ENCODE measurements at regions not wholly inside any gene's neighbourhood (a gene's known extent, or its start where the extent isn't known, plus 50 kb on each side); places are given as distances from the start of the nearest gene placed in this dataset.
A peak's percentile ranks its signal among the peaks of the same experiment; 100 is the strongest.
"Not testable (repeated sequence)": the region's sequence is repeated elsewhere in the genome, so short reads cannot be mapped to it uniquely, and the experiment has no call there.

DNA sequence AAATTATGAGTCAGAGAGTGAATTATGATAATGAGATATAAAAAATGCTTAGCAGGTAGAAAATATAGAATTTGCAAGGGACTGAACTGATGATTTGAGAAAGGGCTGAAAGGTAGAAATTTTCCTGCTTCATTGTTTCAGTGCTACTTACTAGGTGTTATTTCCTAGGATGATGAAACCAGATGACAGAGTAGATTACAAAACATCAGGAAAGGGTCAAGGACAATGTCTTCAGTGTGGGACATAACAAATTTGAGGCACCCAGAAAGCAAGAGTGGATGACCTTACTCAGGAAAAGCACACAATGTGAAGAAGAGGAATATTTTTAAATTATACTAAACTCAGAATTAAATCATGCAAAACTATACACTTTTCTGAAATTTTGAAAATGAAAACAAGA, 102.1 kb downstream of the SHCBP1 start:
- Mint-ChIP-seq H3K4me1 (ENCODE audit: low read depth) (no peaks in the 10 kb centered on the region), H3K27me3 (ENCODE audit: low read depth) (no peaks in the 10 kb centered on the region), H3K36me3 (ENCODE audit: low read depth) (no peaks in the 10 kb centered on the region), H3K4me3 (ENCODE audit: low read depth) (no peak overlapping the region), H3K9me3 (no peaks in the 10 kb centered on the region), H3K27ac (no peak overlapping the region)
- DNase-seq (ENCODE audit: low spot score), result no peak
- intact Hi-C loops (cut with micrococcal nuclease), result no loop called here

DNA sequence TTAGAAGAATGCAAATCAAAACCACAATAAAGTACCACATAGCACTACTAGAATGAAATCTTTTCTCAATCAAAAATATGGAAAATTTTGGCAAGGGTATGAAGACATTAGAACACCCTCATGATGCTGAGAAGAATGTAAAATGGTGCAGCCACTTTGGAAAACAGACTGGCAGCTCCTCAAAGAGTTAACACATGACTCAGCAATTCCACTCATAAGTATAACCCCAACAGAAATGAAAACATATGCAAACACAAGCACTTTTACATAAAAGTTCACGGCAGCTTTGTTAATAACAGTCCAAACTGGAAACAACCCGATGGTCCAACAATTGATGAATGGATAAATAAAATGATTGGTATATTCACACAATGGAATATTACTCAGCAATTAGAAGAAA, 124.5 kb downstream of the SHCBP1 start:
- intact Hi-C loops (cut with micrococcal nuclease), result no loop called here
- no peaks in the 10 kb centered on the region for H3K4me1 Mint-ChIP-seq (ENCODE audit: low read depth)
- peaks cover 14% of the 10 kb centered on the region for H3K9me3 Mint-ChIP-seq

GRCh38 chr16:46482895-46483294, 138.3 kb downstream of the SHCBP1 start:
- Mint-ChIP-seq H3K4me1 (ENCODE audit: low read depth) (no peaks in the 10 kb centered on the region), H3K36me3 (ENCODE audit: low read depth) (no peaks in the 10 kb centered on the region), H3K4me3 (ENCODE audit: low read depth) (no peak overlapping the region), H3K27me3 (ENCODE audit: low read depth) (no peaks in the 10 kb centered on the region), H3K9me3 (peaks cover 78% of the 10 kb centered on the region), H3K27ac (no peak overlapping the region)
- DNase-seq (ENCODE audit: low spot score), result no peak
- intact Hi-C loops (cut with micrococcal nuclease), result no loop called here

More for the DNA sequence above, 124.5 kb downstream of the SHCBP1 start:
- no peaks in the 10 kb centered on the region for H3K27me3 Mint-ChIP-seq (ENCODE audit: low read depth)
- H3K4me3 Mint-ChIP-seq (ENCODE audit: low read depth), result no peak overlapping the region
- no peak for DNase-seq (ENCODE audit: low spot score)
- H3K27ac Mint-ChIP-seq, result no peak overlapping the region
- no peaks in the 10 kb centered on the region for H3K36me3 Mint-ChIP-seq (ENCODE audit: low read depth)

DNA sequence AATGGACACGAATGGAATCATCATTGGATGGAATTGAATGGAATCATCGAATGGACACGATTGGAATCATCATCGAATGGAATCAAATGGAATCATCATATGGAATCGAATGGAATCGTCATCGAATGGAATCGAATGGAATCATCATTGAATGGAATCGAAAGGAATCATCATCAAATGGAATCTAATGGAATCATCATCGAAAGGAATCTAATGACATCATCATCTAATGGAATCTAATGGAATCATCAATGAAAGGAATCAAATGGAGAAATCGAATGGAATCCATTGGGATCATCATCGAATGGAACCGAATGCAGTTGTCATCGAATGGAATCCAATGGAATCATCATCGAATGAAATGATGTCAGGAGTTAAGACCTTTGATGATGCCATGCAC, 154.9 kb downstream of the SHCBP1 start:
- Mint-ChIP-seq H3K36me3 (ENCODE audit: low read depth) (peaks cover 3% of the 10 kb centered on the region), H3K9me3 (peaks cover 67% of the 10 kb centered on the region)

DNA sequence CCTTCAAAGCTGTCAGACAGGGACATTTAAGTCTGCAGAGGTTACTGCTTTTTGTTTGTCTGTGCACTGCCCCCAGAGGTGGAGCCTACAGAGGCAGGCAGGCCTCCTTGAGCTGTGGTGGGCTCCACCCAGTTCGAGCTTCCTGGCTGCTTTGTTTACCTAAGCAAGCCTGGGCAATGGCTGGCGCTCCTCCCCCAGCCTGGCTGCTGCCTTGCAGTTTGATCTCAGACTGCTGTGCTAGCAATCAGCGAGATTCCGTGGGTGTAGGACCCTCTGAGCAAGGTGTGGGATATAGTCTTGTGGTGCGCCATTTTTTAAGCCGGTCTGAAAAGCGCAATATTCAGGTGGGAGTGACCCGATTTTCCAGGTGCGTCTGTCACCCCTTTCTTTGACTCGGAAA, 166.4 kb downstream of the SHCBP1 start:
- DNase-seq (ENCODE audit: low spot score); intact Hi-C loops (cut with micrococcal nuclease); H3K4me1 Mint-ChIP-seq (ENCODE audit: low read depth); H3K4me3 Mint-ChIP-seq (ENCODE audit: low read depth); H3K27me3 Mint-ChIP-seq (ENCODE audit: low read depth); H3K36me3 Mint-ChIP-seq (ENCODE audit: low read depth); H3K27ac Mint-ChIP-seq: not testable (repeated sequence)
- H3K9me3 Mint-ChIP-seq, result peaks cover 24% of the 10 kb centered on the region

More for the DNA sequence above, 154.9 kb downstream of the SHCBP1 start:
- Mint-ChIP-seq H3K4me3 (ENCODE audit: low read depth) (no peak overlapping the region), H3K4me1 (ENCODE audit: low read depth) (no peaks in the 10 kb centered on the region), H3K27me3 (ENCODE audit: low read depth) (no peaks in the 10 kb centered on the region), H3K27ac (no peak overlapping the region)
- no peak for DNase-seq (ENCODE audit: low spot score)
- intact Hi-C loops (cut with micrococcal nuclease), result no loop called here

- Mint-ChIP-seq H3K27me3 (ENCODE audit: low read depth) (peaks cover 3% of the 10 kb centered on the region), H3K4me3 (ENCODE audit: low read depth) (no peak overlapping the region), H3K4me1 (ENCODE audit: low read depth) (no peaks in the 10 kb centered on the region), H3K36me3 (ENCODE audit: low read depth) (no peaks in the 10 kb centered on the region), H3K27ac (no peak overlapping the region), H3K9me3 (peaks cover 48% of the 10 kb centered on the region)
- intact Hi-C loops (cut with micrococcal nuclease), result no loop called here
- no peak for DNase-seq (ENCODE audit: low spot score)
These were observed 192.8 kb downstream of the SHCBP1 start for GRCh38 chr16:46428108-46429061.

- intact Hi-C loops (cut with micrococcal nuclease), result no loop called here
- no peaks in the 10 kb centered on the region for H3K36me3 Mint-ChIP-seq (ENCODE audit: low read depth)
- H3K9me3 Mint-ChIP-seq, result peaks cover 49% of the 10 kb centered on the region
- H3K4me3 Mint-ChIP-seq (ENCODE audit: low read depth), result no peak overlapping the region
- H3K27ac Mint-ChIP-seq, result no peak overlapping the region
- H3K27me3 Mint-ChIP-seq (ENCODE audit: low read depth), result peaks cover 3% of the 10 kb centered on the region
- no peaks in the 10 kb centered on the region for H3K4me1 Mint-ChIP-seq (ENCODE audit: low read depth)
- DNase-seq (ENCODE audit: low spot score), result no peak
These were observed 193.7 kb downstream of the SHCBP1 start for GRCh38 chr16:46427340-46428107.

DNA sequence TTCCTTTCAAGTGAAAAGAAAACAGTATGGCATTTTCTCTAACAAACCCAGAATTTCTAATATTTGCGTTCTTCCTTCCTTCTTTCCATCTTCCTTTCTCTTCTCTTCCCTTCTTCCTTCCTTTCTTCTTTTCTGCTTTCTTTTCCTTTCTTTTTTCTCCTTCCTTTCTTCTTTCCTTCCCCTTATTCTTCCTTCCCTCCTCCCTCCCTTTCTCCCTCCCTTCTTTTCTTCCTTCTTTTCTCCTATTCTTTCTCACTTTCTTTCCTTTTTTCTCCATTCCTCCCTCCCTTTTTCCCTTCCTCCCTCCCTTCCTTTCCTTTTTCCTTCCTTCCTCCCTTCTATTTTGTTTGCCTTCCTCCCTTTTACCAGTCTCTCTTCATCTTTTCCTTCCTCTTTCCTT, 194.8 kb downstream of the SHCBP1 start:
- Mint-ChIP-seq H3K36me3 (ENCODE audit: low read depth) (no peaks in the 10 kb centered on the region), H3K27me3 (ENCODE audit: low read depth) (peaks cover 3% of the 10 kb centered on the region), H3K4me3 (ENCODE audit: low read depth) (no peak overlapping the region), H3K9me3 (peaks cover 56% of the 10 kb centered on the region), H3K4me1 (ENCODE audit: low read depth) (no peaks in the 10 kb centered on the region), H3K27ac (no peak overlapping the region)
- DNase-seq (ENCODE audit: low spot score), result no peak
- intact Hi-C loops (cut with micrococcal nuclease), result no loop called here

DNA sequence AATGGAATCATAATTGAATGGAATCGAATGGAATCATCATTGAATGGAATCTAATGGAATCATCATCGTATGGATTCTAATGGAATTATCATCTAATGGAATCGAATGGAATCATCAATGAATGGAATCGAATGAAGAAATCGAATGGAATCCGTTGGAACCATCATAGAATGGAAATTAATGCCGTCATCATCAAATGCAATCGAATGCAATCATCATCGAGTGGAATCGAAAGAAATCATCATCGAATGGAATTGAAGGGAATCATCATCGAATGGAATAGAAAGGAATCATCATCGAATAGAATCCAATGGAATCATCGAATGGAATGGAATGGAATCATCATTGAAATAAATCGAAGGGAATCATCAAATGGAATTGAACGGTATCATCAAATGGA, 217.2 kb downstream of the SHCBP1 start:
- no peaks in the 10 kb centered on the region for H3K4me1 Mint-ChIP-seq (ENCODE audit: low read depth)
- H3K36me3 Mint-ChIP-seq (ENCODE audit: low read depth), result peaks cover 4% of the 10 kb centered on the region
- no peak overlapping the region for H3K27ac Mint-ChIP-seq
- intact Hi-C loops (cut with micrococcal nuclease), result no loop called here
- peaks cover 29% of the 10 kb centered on the region for H3K9me3 Mint-ChIP-seq
- no peaks in the 10 kb centered on the region for H3K27me3 Mint-ChIP-seq (ENCODE audit: low read depth)
- no peak overlapping the region for H3K4me3 Mint-ChIP-seq (ENCODE audit: low read depth)
- no peak for DNase-seq (ENCODE audit: low spot score)

DNA sequence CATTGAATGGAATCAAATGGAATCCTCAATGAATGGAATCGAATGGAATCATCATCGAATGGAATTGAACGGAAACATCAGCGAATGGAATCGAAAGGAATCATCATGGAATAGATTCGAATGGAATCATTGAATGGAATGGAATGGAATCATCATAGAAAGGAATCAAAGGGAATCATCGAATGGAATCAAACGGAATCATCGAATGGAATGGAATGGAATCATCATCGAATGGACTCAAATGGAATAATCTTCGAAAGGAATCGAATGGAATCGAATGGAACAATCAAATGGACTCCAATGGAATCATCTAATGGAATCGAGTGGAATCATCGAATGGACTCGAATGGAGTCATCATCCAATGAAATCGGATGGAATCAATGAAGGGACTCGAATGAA, 222.6 kb downstream of the SHCBP1 start:
- H3K27ac Mint-ChIP-seq; H3K4me1 Mint-ChIP-seq (ENCODE audit: low read depth); H3K9me3 Mint-ChIP-seq; H3K27me3 Mint-ChIP-seq (ENCODE audit: low read depth); H3K36me3 Mint-ChIP-seq (ENCODE audit: low read depth); intact Hi-C loops (cut with micrococcal nuclease); H3K4me3 Mint-ChIP-seq (ENCODE audit: low read depth): not testable (repeated sequence)
- peak; percentile 66 for DNase-seq (ENCODE audit: low spot score)

DNA sequence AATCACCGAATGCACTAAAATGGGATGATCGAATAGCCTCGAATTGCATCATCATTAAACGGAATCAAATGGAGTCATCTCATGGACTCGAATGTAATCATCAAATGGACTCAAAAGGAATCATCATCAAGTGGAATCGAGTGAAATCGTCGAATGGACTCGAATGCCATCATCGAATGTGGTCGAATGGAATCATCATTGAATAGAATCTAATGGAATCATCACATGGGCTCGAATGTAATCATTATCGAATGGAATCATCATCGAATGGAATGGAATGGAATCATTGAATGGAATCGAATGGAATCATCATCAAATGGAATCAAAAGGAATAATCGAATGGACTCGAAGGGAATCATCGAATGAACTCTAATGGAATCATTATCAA, 224.3 kb downstream of the SHCBP1 start:
- DNase-seq (ENCODE audit: low spot score); H3K36me3 Mint-ChIP-seq (ENCODE audit: low read depth); H3K27ac Mint-ChIP-seq; H3K4me3 Mint-ChIP-seq (ENCODE audit: low read depth); intact Hi-C loops (cut with micrococcal nuclease); H3K27me3 Mint-ChIP-seq (ENCODE audit: low read depth); H3K4me1 Mint-ChIP-seq (ENCODE audit: low read depth): not testable (repeated sequence)
- peaks cover 11% of the 10 kb centered on the region for H3K9me3 Mint-ChIP-seq

DNA sequence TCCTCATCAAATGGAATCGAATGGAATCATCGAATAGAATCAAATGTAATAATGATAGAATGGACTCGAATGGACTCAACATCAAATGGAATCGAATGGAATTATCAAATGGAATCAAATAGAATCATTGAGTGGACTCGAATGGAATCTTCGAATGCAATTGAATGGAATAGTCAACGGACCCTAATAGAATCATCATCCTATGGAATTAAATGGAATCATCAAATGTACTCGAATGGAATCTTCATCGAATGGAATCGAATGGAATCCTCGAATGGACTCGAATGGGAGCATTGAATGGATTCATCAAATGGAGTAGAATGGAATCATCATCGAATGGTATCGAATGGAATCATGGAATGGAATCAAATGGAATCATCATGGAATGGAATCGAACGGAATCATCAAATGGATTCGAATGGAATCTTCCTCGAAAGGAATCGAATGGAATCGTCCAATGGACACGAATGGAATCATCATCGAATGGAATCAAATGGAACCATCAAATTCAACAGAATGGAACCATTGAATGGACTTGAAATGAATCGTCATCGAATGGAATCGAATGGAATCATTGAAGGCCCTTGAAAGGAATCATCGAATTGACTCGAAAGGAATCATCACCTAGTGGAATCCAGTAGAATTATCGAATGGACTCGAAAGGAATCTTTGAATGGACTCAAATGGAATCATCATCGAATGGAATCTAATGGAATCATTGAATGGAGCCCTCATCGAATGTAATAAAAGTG, 224.9 kb downstream of the SHCBP1 start:
- H3K4me3 Mint-ChIP-seq (ENCODE audit: low read depth); DNase-seq (ENCODE audit: low spot score); intact Hi-C loops (cut with micrococcal nuclease); H3K27ac Mint-ChIP-seq; H3K36me3 Mint-ChIP-seq (ENCODE audit: low read depth); H3K27me3 Mint-ChIP-seq (ENCODE audit: low read depth); H3K4me1 Mint-ChIP-seq (ENCODE audit: low read depth): not testable (repeated sequence)
- peaks cover 11% of the 10 kb centered on the region for H3K9me3 Mint-ChIP-seq
